Kidney (tissue), 13 donors: ENCODE measurements at regions not wholly inside any gene's neighbourhood (a gene's known extent, or its start where the extent isn't known, plus 50 kb on each side); places are given as distances from the start of the nearest gene placed in this dataset.

Experiments used
- DNase-seq, 5 donors: peaks; one replicate each; pipeline ENCODE4 v3.0.0-alpha.2; 2013 to 2020
- FAIRE-seq: peaks from 2 replicates; lab custom pipeline; 2012; peaks lifted over from hg19 to GRCh38; lab: Jason Lieb, UNC
- H3K27ac ChIP-seq, 2 donors: one replicate each; pipeline ENCODE4 v1.7.0; 2013; ENCODE audit warnings: low read depth in 2 of 2, low read length in 2 of 2, inconsistent platforms in 1 of 2
- H3K27me3 ChIP-seq: one replicate; pipeline ENCODE4 v1.7.1; 2013; ENCODE audit warnings: low read length, inconsistent platforms; ENCODE audit not compliant: control insufficient read depth, insufficient read depth
- H3K36me3 ChIP-seq, 3 donors: one replicate each; pipeline versions ENCODE4 v1.7.0 to v1.7.1; 2013; ENCODE audit warnings: low read length in 3 of 3, control low read depth in 1 of 3, inconsistent platforms in 1 of 3; ENCODE audit not compliant: insufficient read depth in 3 of 3, control insufficient read depth in 2 of 3
- H3K4me1 ChIP-seq, 3 donors: one replicate each; pipeline versions ENCODE4 v1.7.0 to v1.7.1; 2013; ENCODE audit warnings: low read length in 3 of 3, inconsistent platforms in 1 of 3, low read depth in 1 of 3; ENCODE audit not compliant: control insufficient read depth in 2 of 3, insufficient read depth in 2 of 3
- H3K4me3 ChIP-seq, 3 donors: one replicate each; pipeline versions ENCODE4 v1.7.0 to v1.8.1; 2013; ENCODE audit warnings: low read length in 3 of 3, control low read depth in 1 of 3, inconsistent platforms in 1 of 3
- H3K9ac ChIP-seq, 3 donors: one replicate each; pipeline versions ENCODE4 v1.7.0 to v1.7.1; 2013; ENCODE audit warnings: low read length in 3 of 3, control low read depth in 1 of 3, inconsistent platforms in 1 of 3
- H3K9me3 ChIP-seq, 3 donors: one replicate each; pipeline versions ENCODE4 v1.7.0 to v1.7.1; 2013; ENCODE audit warnings: low read length in 3 of 3, control low read depth in 1 of 3, inconsistent platforms in 1 of 3; ENCODE audit not compliant: control insufficient read depth in 2 of 3, insufficient read depth in 1 of 3
- CTCF ChIP-seq: IDR thresholded peaks from 3 replicates; pipeline ENCODE4 v1.5.1; 2012; ENCODE audit warnings: mild to moderate bottlenecking, moderate library complexity, borderline replicate concordance; ENCODE audit not compliant: insufficient read depth; ENCODE audit errors: extremely low read depth
- intact Hi-C: fragments of 100-400 bp; cut with DNase I; formaldehyde crosslinking; loops from one replicate; pipeline ENCODE4 v1.11.1; 2022
- donor health status: control.
- donor health status: control.
- donor health status: control.
- donor health status: control.
- donor health status: control.
- donor health status: DM: yes; HTN: yes; CAD: no.
- donor health status: Normal renal cell carcinoma (clear cell type).

GRCh38 chr5:2586016-2586715, 165.3 kb downstream of the IRX2 start:
- H3K27ac ChIP-seq = no peak overlapping the region
- DNase-seq (no peak), FAIRE-seq (no peak)

GRCh38 chr5:2584579-2585269, 166.8 kb downstream of the IRX2 start:
- no peaks in the 10 kb centered on the region for H3K4me1 ChIP-seq
- DNase-seq (no peak), FAIRE-seq (no peak)
- H3K9me3 ChIP-seq = no peaks in the 10 kb centered on the region
- no peak overlapping the region for H3K27ac ChIP-seq
- no peak overlapping the region for H3K9ac ChIP-seq
- TF ChIP-seq CTCF = no peak
- intact Hi-C loops = no loop called here
- no peaks in the 10 kb centered on the region for H3K27me3 ChIP-seq
- no peaks in the 10 kb centered on the region for H3K36me3 ChIP-seq
- no peak overlapping the region for H3K4me3 ChIP-seq

More at GRCh38 chr5:2586016-2586715, 165.3 kb downstream of the IRX2 start:
- H3K4me1 ChIP-seq = no peaks in the 10 kb centered on the region
- H3K9me3 ChIP-seq = no peaks in the 10 kb centered on the region
- no peaks in the 10 kb centered on the region for H3K36me3 ChIP-seq
- H3K9ac ChIP-seq = no peak overlapping the region
- TF ChIP-seq CTCF = no peak
- no peaks in the 10 kb centered on the region for H3K27me3 ChIP-seq
- H3K4me3 ChIP-seq = no peak overlapping the region
- intact Hi-C loops = no loop called here

- TF ChIP-seq CTCF = no peak
- intact Hi-C loops = no loop called here
Observed at GRCh38 chr5:2582507-2582906, 169.0 kb downstream of the IRX2 start.

More at GRCh38 chr5:2582507-2582906, 169.0 kb downstream of the IRX2 start:
- no peak overlapping the region for H3K27ac ChIP-seq
- no peaks in the 10 kb centered on the region for H3K9me3 ChIP-seq
- H3K36me3 ChIP-seq = no peaks in the 10 kb centered on the region
- H3K4me3 ChIP-seq = no peak overlapping the region
- H3K27me3 ChIP-seq = no peaks in the 10 kb centered on the region
- H3K9ac ChIP-seq = no peak overlapping the region
- DNase-seq = no peak
- no peaks in the 10 kb centered on the region for H3K4me1 ChIP-seq
- FAIRE-seq = no peak
